ENCODE measurements at regions not wholly inside any gene's neighbourhood (a gene's known extent, or its start where the extent isn't known, plus 50 kb on each side); places are given as distances from the start of the nearest gene placed in this dataset.

GRCh38 chr9:103104101-103104500, 109.0 kb downstream of the CYLC2 start:
- TF ChIP-seq POLR2A (IDR thresholded peaks at IDR 0.05) (no peak), CTCF (IDR thresholded peaks at IDR 0.05) (no peak), POLR2AphosphoS5 (IDR thresholded peaks at IDR 0.05) (no peak), EP300 (IDR thresholded peaks at IDR 0.05) (no peak)

Measured in stomach (tissue), 4 donors.